Endothelial cell of umbilical vein (primary cell): ENCODE measurements at regions not wholly inside any gene's neighbourhood (a gene's known extent, or its start where the extent isn't known, plus 50 kb on each side); places are given as distances from the start of the nearest gene placed in this dataset.

Experiments used
- BruUV-seq: library from RNA; stranded (reverse); fragments of 400-500 nt; replicated peaks from 2 replicates; lab custom pipeline; 2021; lab: Mats Ljungman, UMichigan
- CTCF ChIA-PET: fragments of 300-600, 350-600 bp; sonication (Branson Sonifier 250); formaldehyde crosslinking; loops from one replicate; lab custom pipeline; 2021; ENCODE audit warnings: antibody characterized with exemption, inconsistent platforms; lab: Charles Lee
- POLR2A ChIA-PET: fragments of 300-600, 350-600 bp; sonication (Branson Sonifier 250); formaldehyde crosslinking; loops from one replicate; lab custom pipeline; 2021; ENCODE audit warnings: antibody characterized with exemption, inconsistent platforms; lab: Charles Lee
- DNase-seq: peaks from one replicate; pipeline ENCODE4 v3.0.0-alpha.2; 2011; ENCODE audit warnings: low read depth, low spot score
- FAIRE-seq: peaks from 2 replicates; lab custom pipeline; 2011; peaks lifted over from hg19 to GRCh38; lab: Jason Lieb, UNC
- H2AFZ ChIP-seq: 2 replicates; pipeline ENCODE4 v1.6.0; 2012; ENCODE audit warnings: low read depth, low read length, control low read depth, inconsistent platforms
- H3K27ac ChIP-seq: 2 replicates; pipeline ENCODE4 v1.5.1; 2011; ENCODE audit warnings: low read depth, mild to moderate bottlenecking, control low read depth, low read length, moderate library complexity; ENCODE audit not compliant: insufficient read depth
- H3K27me3 ChIP-seq, 2 experiments: 2 replicates each; pipeline versions ENCODE4 v1.6.0 to v1.6.1; 2011; ENCODE audit warnings: low read length in 2 of 2, mixed read lengths in 1 of 2; ENCODE audit not compliant: control insufficient read depth in 2 of 2, insufficient read depth in 2 of 2
- H3K36me3 ChIP-seq, 2 experiments: 2 replicates in 1 of 2; 3 replicates in 1 of 2; pipeline ENCODE4 v1.5.1; 2011; ENCODE audit warnings: low read length in 2 of 2, mild to moderate bottlenecking in 1 of 2, moderate library complexity in 1 of 2; ENCODE audit not compliant: control insufficient read depth in 2 of 2, insufficient read depth in 2 of 2; ENCODE audit errors: extremely low read depth in 1 of 2
- H3K4me1 ChIP-seq: 3 replicates; pipeline ENCODE4 v1.5.1; 2011; ENCODE audit warnings: mild to moderate bottlenecking, low read length; ENCODE audit not compliant: control insufficient read depth, insufficient read depth; ENCODE audit errors: extremely low read depth
- H3K4me2 ChIP-seq: 2 replicates; pipeline ENCODE4 v1.6.1; 2011; ENCODE audit warnings: low read length, control low read depth, mixed read lengths; ENCODE audit not compliant: insufficient read depth
- H3K4me3 ChIP-seq, 3 experiments: fragments of 200-600 bp in 1 of 3; sonication (generic), shearing (Covaris generic) in 1 of 3; replicated peaks in 1 of 3; 2 replicates each; pipeline ENCODE4 v1.5.1; 2011 to 2016; ENCODE audit warnings: control low read depth in 3 of 3, low read length in 3 of 3, mild to moderate bottlenecking in 2 of 3, inconsistent platforms in 1 of 3, low read depth in 1 of 3, moderate library complexity in 1 of 3; ENCODE audit not compliant: insufficient read depth in 1 of 3
- H3K79me2 ChIP-seq: 2 replicates; pipeline ENCODE4 v1.6.0; 2012; ENCODE audit warnings: low read length, inconsistent platforms; ENCODE audit not compliant: control insufficient read depth, insufficient read depth
- H3K9ac ChIP-seq: replicated peaks from 2 replicates; pipeline ENCODE3; 2011; ENCODE audit warnings: low read length, control low read depth; ENCODE audit not compliant: insufficient read depth; ENCODE audit errors: extremely low read depth
- H3K9me1 ChIP-seq: replicated peaks from 3 replicates; pipeline ENCODE4 v1.6.0; 2011; ENCODE audit warnings: mild to moderate bottlenecking, low read length; ENCODE audit not compliant: control insufficient read depth, insufficient read depth; ENCODE audit errors: extremely low read depth
- H3K9me3 ChIP-seq: replicated peaks from 2 replicates; pipeline ENCODE4 v1.5.1; 2012; ENCODE audit warnings: low read length, inconsistent platforms; ENCODE audit not compliant: control insufficient read depth, insufficient read depth
- H4K20me1 ChIP-seq: replicated peaks from 2 replicates; pipeline ENCODE3; 2011; ENCODE audit warnings: mild to moderate bottlenecking, low read length; ENCODE audit not compliant: control insufficient read depth, insufficient read depth; ENCODE audit errors: extremely low read depth
- EZH2 ChIP-seq: IDR thresholded peaks from 2 replicates; pipeline ENCODE4 v1.6.1; 2012; ENCODE audit warnings: borderline replicate concordance, low read depth, mild to moderate bottlenecking, moderate library complexity, low read length, inconsistent platforms; ENCODE audit not compliant: severe bottlenecking
- FOS ChIP-seq: IDR thresholded peaks from 2 replicates; pipeline ENCODE4 v1.6.1; 2011; ENCODE audit warnings: mild to moderate bottlenecking, low read length, moderate library complexity, borderline replicate concordance; ENCODE audit not compliant: insufficient read depth
- GATA2 ChIP-seq: IDR thresholded peaks from 2 replicates; pipeline ENCODE4 v1.7.0; 2011; ENCODE audit warnings: low read depth, mild to moderate bottlenecking, moderate library complexity, mixed read lengths, low read length; ENCODE audit not compliant: insufficient read length, insufficient read depth
- JUN ChIP-seq: IDR thresholded peaks from 2 replicates; pipeline ENCODE4 v1.6.1; 2011; ENCODE audit warnings: borderline replicate concordance, low read depth; ENCODE audit not compliant: insufficient read length, insufficient read depth
- MAX ChIP-seq: IDR thresholded peaks from 2 replicates; pipeline ENCODE4 v1.6.1; 2011; ENCODE audit not compliant: insufficient read depth, insufficient read length
- MYC ChIP-seq: IDR thresholded peaks from one replicate; pipeline ENCODE4 v1.6.1; 2011; ENCODE audit warnings: mild to moderate bottlenecking, low read depth, low read length
- POLR2A ChIP-seq: IDR thresholded peaks from 2 replicates; pipeline ENCODE4 v1.6.1; 2012; ENCODE audit warnings: low read depth, mild to moderate bottlenecking, control low read depth, low read length
- POLR2AphosphoS5 ChIP-seq: IDR thresholded peaks from 2 replicates; pipeline ENCODE4 v1.6.1; 2012; ENCODE audit warnings: low read depth, mild to moderate bottlenecking, control low read depth, low read length, moderate library complexity; ENCODE audit not compliant: insufficient read depth
- dilution Hi-C: fragments of 300-500 bp; cut with MboI; formaldehyde crosslinking; loops from one replicate; pipeline ENCODE4 v1.15.0; 2019; ENCODE audit warnings: low sequenced_read_pairs; ENCODE audit not compliant: extremely low pct_ligation_motif_present
- intact Hi-C: fragments of 100-400 bp; cut with micrococcal nuclease; formaldehyde crosslinking; loops from one replicate; pipeline ENCODE4 v1.10.0; 2022
- TF ChIP-seq, protein P1 (sequence below), 2 donors: IDR thresholded peaks; 1 replicate in 1 of 2; 2 replicates in 1 of 2; pipeline ENCODE4 v1.5.1; 2011; ENCODE audit warnings: low read length in 2 of 2, mild to moderate bottlenecking in 2 of 2, moderate library complexity in 2 of 2, control low read depth in 1 of 2, inconsistent platforms in 1 of 2, low read depth in 1 of 2; ENCODE audit not compliant: insufficient read depth in 1 of 2; ENCODE audit errors: extremely low read depth in 1 of 2

DNA sequence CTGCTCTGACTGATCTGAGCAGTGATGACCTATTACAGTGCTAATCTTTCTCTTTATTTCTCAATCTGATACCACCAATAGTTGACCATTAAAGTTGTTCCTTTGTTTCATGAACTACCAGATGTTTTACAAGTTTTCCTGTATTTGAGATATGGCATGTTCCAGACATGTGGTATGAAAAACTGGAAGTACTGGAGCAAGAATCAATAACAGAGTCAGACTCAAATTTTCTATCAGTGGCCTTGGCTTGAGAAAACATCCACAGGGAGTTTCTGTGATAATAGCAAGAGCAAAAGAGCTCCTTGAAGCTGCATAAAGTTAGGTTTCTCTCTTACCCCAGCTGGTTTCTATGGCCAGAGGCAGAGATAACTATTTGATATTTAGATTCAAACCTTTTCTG, 469.0 kb upstream of the STEAP1 start:
- Histone ChIP-seq H3K4me3 (no peak overlapping the region), H4K20me1 (no peaks in the 10 kb centered on the region), H3K27ac (no peak overlapping the region), H3K9ac (no peak overlapping the region), H3K4me2 (no peak overlapping the region), H3K9me3 (no peaks in the 10 kb centered on the region), H3K36me3 (no peaks in the 10 kb centered on the region), H3K4me1 (no peaks in the 10 kb centered on the region), H3K79me2 (no peaks in the 10 kb centered on the region), H3K27me3 (no peaks in the 10 kb centered on the region), H3K9me1 (no peaks in the 10 kb centered on the region), H2AFZ (no peak overlapping the region)
- dilution Hi-C loops = no loop called here
- FAIRE-seq = no peak
- no peak for DNase-seq
- ChIA-PET POLR2A (no interaction called here), CTCF (interaction anchor here (1.8 kb wide), 1 partner anchor 62 kb away, joined by 4 read pairs; no protein-coding TSS in a partner anchor)
- no peak for TF ChIP-seq GATA2
- TF ChIP-seq JUN = no peak
- no peak for TF ChIP-seq POLR2A
- no peak for TF ChIP-seq EZH2
- no peak for TF ChIP-seq POLR2AphosphoS5
- no peak for TF ChIP-seq MYC
- no peak for TF ChIP-seq MAX
- TF ChIP-seq, protein P1, sequence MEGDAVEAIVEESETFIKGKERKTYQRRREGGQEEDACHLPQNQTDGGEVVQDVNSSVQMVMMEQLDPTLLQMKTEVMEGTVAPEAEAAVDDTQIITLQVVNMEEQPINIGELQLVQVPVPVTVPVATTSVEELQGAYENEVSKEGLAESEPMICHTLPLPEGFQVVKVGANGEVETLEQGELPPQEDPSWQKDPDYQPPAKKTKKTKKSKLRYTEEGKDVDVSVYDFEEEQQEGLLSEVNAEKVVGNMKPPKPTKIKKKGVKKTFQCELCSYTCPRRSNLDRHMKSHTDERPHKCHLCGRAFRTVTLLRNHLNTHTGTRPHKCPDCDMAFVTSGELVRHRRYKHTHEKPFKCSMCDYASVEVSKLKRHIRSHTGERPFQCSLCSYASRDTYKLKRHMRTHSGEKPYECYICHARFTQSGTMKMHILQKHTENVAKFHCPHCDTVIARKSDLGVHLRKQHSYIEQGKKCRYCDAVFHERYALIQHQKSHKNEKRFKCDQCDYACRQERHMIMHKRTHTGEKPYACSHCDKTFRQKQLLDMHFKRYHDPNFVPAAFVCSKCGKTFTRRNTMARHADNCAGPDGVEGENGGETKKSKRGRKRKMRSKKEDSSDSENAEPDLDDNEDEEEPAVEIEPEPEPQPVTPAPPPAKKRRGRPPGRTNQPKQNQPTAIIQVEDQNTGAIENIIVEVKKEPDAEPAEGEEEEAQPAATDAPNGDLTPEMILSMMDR (IDR thresholded peaks at IDR 0.05; ENCODE audit: extremely low read depth in 1 of 2, insufficient read depth in 1 of 2, low read depth in 1 of 2, low read length in 2 of 2) = no peak
- no peak for TF ChIP-seq FOS
- BruUV-seq = no TSS peak
- intact Hi-C loops = no loop called here
